OCI-LY7 (cell line): ENCODE measurements at regions not wholly inside any gene's neighbourhood (a gene's known extent, or its start where the extent isn't known, plus 50 kb on each side); places are given as distances from the start of the nearest gene placed in this dataset.

Experiments
- BruUV-seq: library from RNA; stranded (reverse); fragments of 400-500 nt; replicated peaks from 2 replicates; lab custom pipeline; 2021; lab: Mats Ljungman, UMichigan
- CTCF ChIA-PET: fragments of 300-600 bp; sonication (Branson Sonifier 250); formaldehyde crosslinking; loops from one replicate; lab custom pipeline; 2022; ENCODE audit warnings: antibody characterized with exemption; ENCODE audit not compliant: unreplicated experiment; lab: Charles Lee
- POLR2A ChIA-PET: fragments of 300-600 bp; sonication (Branson Sonifier 250); formaldehyde crosslinking; loops from one replicate; lab custom pipeline; 2022; ENCODE audit warnings: antibody characterized with exemption; lab: Charles Lee
- DNase-seq: peaks from one replicate; pipeline ENCODE4 v3.0.0-alpha.2; 2015; ENCODE audit warnings: low spot score
- H2AFZ ChIP-seq: fragments of 200-600 bp; sonication (generic), shearing (Covaris generic); 2 replicates; pipeline ENCODE4 v1.6.1; 2014; ENCODE audit warnings: mild to moderate bottlenecking, antibody characterized with exemption, low read length, moderate library complexity
- H3K27ac ChIP-seq: fragments of 200-600 bp; sonication (generic); 2 replicates; pipeline ENCODE4 v1.5.1; 2014; ENCODE audit warnings: mixed run types, low read depth, mild to moderate bottlenecking, moderate library complexity, low read length, inconsistent platforms; ENCODE audit not compliant: poor library complexity, severe bottlenecking
- H3K36me3 ChIP-seq: fragments of 200-600 bp; sonication (generic); 2 replicates; pipeline ENCODE4 v1.6.1; 2014; ENCODE audit warnings: mild to moderate bottlenecking, antibody characterized with exemption, low read length, moderate library complexity, mixed read lengths; ENCODE audit not compliant: insufficient read depth
- H3K4me1 ChIP-seq: fragments of 200-600 bp; sonication (generic); 2 replicates; pipeline ENCODE4 v1.5.1; 2014; ENCODE audit warnings: mild to moderate bottlenecking, low read length; ENCODE audit not compliant: insufficient read depth, poor library complexity, severe bottlenecking
- H3K4me2 ChIP-seq: fragments of 200-600 bp; sonication (generic); 2 replicates; pipeline ENCODE4 v1.6.1; 2014; ENCODE audit warnings: mild to moderate bottlenecking, low read length
- H3K4me3 ChIP-seq: fragments of 200-600 bp; sonication (generic); 2 replicates; pipeline ENCODE4 v1.5.1; 2014; ENCODE audit warnings: mild to moderate bottlenecking, low read depth, low read length; ENCODE audit not compliant: poor library complexity, severe bottlenecking
- H3K79me2 ChIP-seq: fragments of 200-600 bp; sonication (generic); 2 replicates; pipeline ENCODE4 v1.6.1; 2016; ENCODE audit warnings: low read depth, mild to moderate bottlenecking, low read length, moderate library complexity, mixed read lengths; ENCODE audit not compliant: insufficient read depth
- H3K9me2 ChIP-seq: fragments of 200-600 bp; sonication (generic); 2 replicates; pipeline ENCODE4 v1.6.1; 2016; ENCODE audit warnings: mild to moderate bottlenecking, low read length, mixed read lengths; ENCODE audit not compliant: insufficient read depth
- H3K9me3 ChIP-seq: fragments of 200-600 bp; sonication (generic); 2 replicates; pipeline ENCODE4 v1.6.1; 2014; ENCODE audit warnings: mild to moderate bottlenecking, mixed run types, low read length, mixed read lengths
- H4K20me1 ChIP-seq: fragments of 200-600 bp; sonication (generic); 2 replicates; pipeline ENCODE4 v1.6.1; 2014; ENCODE audit warnings: mild to moderate bottlenecking, antibody characterized with exemption, low read length, moderate library complexity, mixed read lengths; ENCODE audit not compliant: insufficient read depth
- EZH2phosphoT487 ChIP-seq: fragments of 200-600 bp; sonication (generic); IDR thresholded peaks from 2 replicates; pipeline ENCODE4 v1.6.1; 2018; ENCODE audit warnings: low read depth, borderline replicate concordance, mild to moderate bottlenecking, mixed run types, antibody characterized with exemption, low read length, moderate library complexity, mixed read lengths
- intact Hi-C: fragments of 100-400 bp; cut with micrococcal nuclease; formaldehyde crosslinking; loops from one replicate; pipeline ENCODE4 v1.10.0; 2022; ENCODE audit not compliant: unreplicated experiment
- TF ChIP-seq, protein P1 (sequence below): fragments of 200-600 bp; sonication (generic); conservative IDR thresholded peaks from 2 replicates; pipeline ENCODE4 v1.5.1; 2014; ENCODE audit warnings: mild to moderate bottlenecking, antibody characterized with exemption, low read length, moderate library complexity, mixed read lengths

DNA sequence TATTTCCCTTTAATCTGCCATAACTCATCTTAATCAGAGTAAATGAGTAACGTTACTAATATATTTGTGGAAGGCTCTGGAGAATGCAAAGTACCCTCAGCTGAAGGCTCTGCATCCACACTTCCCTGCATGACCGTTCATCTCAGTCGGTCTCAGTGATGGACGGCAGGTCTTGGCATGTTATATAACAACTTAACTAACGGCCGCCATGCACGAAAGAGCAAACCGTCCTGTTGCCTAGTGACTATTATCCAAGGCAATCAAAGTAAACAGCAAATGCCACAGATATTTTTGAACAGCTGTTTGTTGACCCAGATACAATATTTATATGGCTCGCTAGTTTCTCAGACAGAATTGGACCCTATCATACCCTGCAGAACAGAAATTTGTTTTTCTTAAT lies 194.9 kb upstream of the SMLR1 start:
- intact Hi-C loops, result no loop called here
- H3K36me3 ChIP-seq, result no peaks in the 10 kb centered on the region
- CTCF ChIA-PET, result no interaction called here
- no peaks in the 10 kb centered on the region for H3K9me2 ChIP-seq
- no peak overlapping the region for H3K27ac ChIP-seq
- no peak overlapping the region for H2AFZ ChIP-seq
- no peaks in the 10 kb centered on the region for H4K20me1 ChIP-seq
- H3K4me2 ChIP-seq, result no peak overlapping the region
- H3K4me3 ChIP-seq, result no peak overlapping the region
- no peaks in the 10 kb centered on the region for H3K9me3 ChIP-seq
- DNase-seq, result no peak
- TF ChIP-seq EZH2phosphoT487, result no peak
- TF ChIP-seq, protein P1, sequence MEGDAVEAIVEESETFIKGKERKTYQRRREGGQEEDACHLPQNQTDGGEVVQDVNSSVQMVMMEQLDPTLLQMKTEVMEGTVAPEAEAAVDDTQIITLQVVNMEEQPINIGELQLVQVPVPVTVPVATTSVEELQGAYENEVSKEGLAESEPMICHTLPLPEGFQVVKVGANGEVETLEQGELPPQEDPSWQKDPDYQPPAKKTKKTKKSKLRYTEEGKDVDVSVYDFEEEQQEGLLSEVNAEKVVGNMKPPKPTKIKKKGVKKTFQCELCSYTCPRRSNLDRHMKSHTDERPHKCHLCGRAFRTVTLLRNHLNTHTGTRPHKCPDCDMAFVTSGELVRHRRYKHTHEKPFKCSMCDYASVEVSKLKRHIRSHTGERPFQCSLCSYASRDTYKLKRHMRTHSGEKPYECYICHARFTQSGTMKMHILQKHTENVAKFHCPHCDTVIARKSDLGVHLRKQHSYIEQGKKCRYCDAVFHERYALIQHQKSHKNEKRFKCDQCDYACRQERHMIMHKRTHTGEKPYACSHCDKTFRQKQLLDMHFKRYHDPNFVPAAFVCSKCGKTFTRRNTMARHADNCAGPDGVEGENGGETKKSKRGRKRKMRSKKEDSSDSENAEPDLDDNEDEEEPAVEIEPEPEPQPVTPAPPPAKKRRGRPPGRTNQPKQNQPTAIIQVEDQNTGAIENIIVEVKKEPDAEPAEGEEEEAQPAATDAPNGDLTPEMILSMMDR, result no peak
- H3K4me1 ChIP-seq, result no peaks in the 10 kb centered on the region
- BruUV-seq, result no TSS peak
- POLR2A ChIA-PET, result interaction anchor here (0.6 kb wide), 1 partner anchor 149 kb away, joined by 4 read pairs; no protein-coding TSS in a partner anchor
- no peaks in the 10 kb centered on the region for H3K79me2 ChIP-seq

GRCh38 chr6:130632897-130633296 lies 194.3 kb upstream of the SMLR1 start:
- POLR2A ChIA-PET, result no interaction called here
- CTCF ChIA-PET, result no interaction called here
- intact Hi-C loops, result no loop called here
- H4K20me1 ChIP-seq, result no peaks in the 10 kb centered on the region
- H3K79me2 ChIP-seq, result no peaks in the 10 kb centered on the region
- H3K9me3 ChIP-seq, result no peaks in the 10 kb centered on the region
- H3K36me3 ChIP-seq, result no peaks in the 10 kb centered on the region
- TF ChIP-seq, protein P1, result no peak
- TF ChIP-seq EZH2phosphoT487, result no peak
- DNase-seq, result no peak
- no peak overlapping the region for H3K4me2 ChIP-seq
- H2AFZ ChIP-seq, result no peak overlapping the region
- BruUV-seq, result no TSS peak
- H3K27ac ChIP-seq, result no peak overlapping the region
- no peaks in the 10 kb centered on the region for H3K4me1 ChIP-seq
- no peaks in the 10 kb centered on the region for H3K9me2 ChIP-seq
- no peak overlapping the region for H3K4me3 ChIP-seq

DNA sequence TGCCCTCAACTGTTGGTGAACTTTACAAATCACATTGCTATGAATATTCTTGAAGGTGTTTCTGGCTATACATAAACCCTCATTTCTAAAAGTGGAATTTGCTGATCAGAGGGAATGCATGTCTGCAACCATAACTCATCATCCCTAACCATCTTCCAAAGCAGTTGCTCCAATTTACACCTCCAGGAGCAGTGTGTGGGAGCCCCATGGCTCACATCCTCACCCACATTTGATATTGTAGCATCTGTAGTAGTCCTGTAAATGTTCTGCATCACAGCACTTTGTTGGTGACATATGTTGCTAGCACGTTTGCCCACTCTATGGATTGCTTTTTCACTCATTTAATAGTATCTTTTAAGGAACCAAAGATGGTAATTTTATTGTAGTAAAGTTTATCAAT lies 183.8 kb upstream of the SMLR1 start:
- no TSS peak for BruUV-seq
- H3K4me3 ChIP-seq, result no peak overlapping the region
- no peaks in the 10 kb centered on the region for H3K9me2 ChIP-seq
- no peak overlapping the region for H2AFZ ChIP-seq
- H3K9me3 ChIP-seq, result no peaks in the 10 kb centered on the region
- POLR2A ChIA-PET, result no interaction called here
- CTCF ChIA-PET, result no interaction called here
- no peak for TF ChIP-seq EZH2phosphoT487
- TF ChIP-seq, protein P1, result no peak
- intact Hi-C loops, result no loop called here
- no peaks in the 10 kb centered on the region for H3K79me2 ChIP-seq
- H3K36me3 ChIP-seq, result no peaks in the 10 kb centered on the region
- no peak for DNase-seq
- no peak overlapping the region for H3K4me2 ChIP-seq
- H3K27ac ChIP-seq, result no peak overlapping the region
- no peaks in the 10 kb centered on the region for H4K20me1 ChIP-seq
- H3K4me1 ChIP-seq, result no peaks in the 10 kb centered on the region
